ENCODE measurements at regions not wholly inside any gene's neighbourhood (a gene's known extent, or its start where the extent isn't known, plus 50 kb on each side); places are given as distances from the start of the nearest gene placed in this dataset.
"Not testable (repeated sequence)": the region's sequence is repeated elsewhere in the genome, so short reads cannot be mapped to it uniquely, and the experiment has no call there.

DNA sequence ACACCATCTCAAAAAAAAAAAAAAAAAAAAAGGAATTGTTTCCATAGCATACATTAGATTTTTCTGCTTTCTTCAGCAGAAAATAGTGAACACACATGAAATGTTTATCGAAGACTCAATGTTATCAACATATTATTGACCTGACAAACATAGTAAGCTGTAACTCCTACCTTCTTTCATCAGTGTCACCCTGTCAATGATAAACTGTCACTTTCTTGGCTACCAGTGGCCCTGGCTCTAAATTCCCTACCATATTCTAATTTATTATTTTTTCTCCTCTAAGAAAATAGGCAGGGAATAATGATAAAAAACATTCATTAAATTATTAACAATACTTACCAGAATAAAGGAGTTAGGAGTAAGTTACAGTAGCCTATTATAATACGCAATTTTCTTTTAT, 127.3 kb upstream of the KLHL1 start:
- DNase-seq, result no peak

GRCh38 chr13:70223911-70224310, 115.7 kb upstream of the KLHL1 start:
- no peak for DNase-seq

- no peak for DNase-seq
Measured at GRCh38 chr13:70222926-70223325, 114.7 kb upstream of the KLHL1 start.

- DNase-seq, result no peak
Measured at GRCh38 chr13:70218618-70219017, 110.4 kb upstream of the KLHL1 start.

DNA sequence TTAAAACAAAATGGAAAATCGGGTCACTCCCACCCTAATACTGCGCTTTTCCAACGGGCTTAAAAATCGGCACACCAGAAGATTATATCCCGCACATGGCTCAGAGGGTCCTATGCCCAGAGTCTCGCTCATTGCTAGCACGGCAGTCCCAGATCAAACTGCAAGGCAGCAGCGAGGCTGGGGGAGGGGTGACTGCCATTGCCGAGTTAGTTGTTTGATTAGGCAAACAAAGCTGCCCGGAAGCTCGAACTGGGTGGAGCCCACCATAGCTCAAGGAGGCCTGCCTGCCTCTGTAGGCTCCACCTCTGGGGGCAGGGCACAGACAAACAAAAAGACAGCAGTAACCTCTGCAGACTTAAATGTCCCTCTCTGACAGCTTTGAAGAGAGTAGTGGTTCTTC, 100.7 kb upstream of the KLHL1 start:
- not testable (repeated sequence) for DNase-seq

DNA sequence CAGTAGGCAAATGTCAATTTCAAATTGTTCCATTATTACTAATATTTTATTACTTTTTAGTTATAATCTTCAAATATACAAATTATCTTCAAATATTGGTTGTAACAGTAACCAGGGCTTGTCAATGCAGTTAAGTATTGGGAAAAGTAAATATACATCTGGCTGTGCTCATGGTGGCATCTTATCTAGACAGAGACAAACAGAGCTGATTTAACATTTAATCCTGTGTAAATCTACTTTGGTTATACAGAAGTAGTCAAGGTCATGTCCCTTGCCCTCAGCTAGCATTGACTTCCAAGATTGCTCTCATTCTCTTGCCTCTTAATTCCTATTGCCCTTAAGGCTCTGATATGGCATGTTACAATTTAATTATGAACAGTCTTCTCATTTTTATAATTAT, 98.4 kb upstream of the KLHL1 start:
- no peak for DNase-seq

DNA sequence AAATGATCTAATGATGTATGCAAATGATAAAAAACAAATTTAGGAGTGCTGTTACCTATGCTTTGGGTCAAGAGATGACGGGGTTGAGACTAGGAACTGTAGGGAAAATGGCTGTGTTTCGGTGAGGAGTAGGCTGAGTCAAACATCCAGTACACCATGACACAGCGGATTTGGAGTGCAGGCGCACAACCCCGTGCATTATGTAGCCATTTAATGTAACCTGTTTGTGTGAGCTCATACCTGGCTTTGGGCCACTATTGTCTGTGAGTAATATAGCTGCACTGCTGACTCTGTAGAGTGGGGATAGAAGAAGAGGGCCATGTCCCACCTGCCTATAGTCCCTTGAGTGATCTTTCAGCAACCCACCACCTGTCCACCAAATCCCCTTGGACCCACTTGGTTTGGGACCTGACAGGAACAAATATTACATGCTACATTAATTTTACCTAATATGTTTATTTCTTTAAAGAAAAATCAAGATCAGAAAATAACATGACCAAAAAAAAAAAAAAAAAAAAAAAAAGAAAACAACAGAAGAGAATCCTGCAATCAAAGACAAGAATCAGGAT, 95.5 kb upstream of the KLHL1 start:
- DNase-seq, result no peak

DNA sequence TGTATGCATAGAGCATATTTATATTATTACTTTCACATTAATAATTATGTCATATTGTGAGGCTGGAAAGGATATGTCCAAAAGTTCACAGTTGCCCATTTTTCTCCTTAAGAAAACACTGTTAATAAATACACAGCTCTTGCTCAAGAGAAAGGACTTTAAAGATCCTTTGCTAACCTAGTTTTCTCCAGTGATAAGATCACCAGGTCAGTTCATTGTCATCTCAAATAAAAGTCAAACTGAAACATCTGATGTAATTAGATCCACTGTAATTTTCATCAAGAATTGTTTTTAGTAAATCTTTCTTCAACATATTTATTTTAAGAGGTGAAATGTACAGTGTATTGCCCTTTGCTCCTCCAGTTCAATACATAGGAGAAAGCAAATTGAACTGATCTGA, 82.8 kb upstream of the KLHL1 start:
- DNase-seq, result no peak

GRCh38 chr13:70189981-70190380, 81.7 kb upstream of the KLHL1 start:
- no peak for DNase-seq

- no peak for DNase-seq
Measured at GRCh38 chr13:70188567-70188966, 80.3 kb upstream of the KLHL1 start.

DNA sequence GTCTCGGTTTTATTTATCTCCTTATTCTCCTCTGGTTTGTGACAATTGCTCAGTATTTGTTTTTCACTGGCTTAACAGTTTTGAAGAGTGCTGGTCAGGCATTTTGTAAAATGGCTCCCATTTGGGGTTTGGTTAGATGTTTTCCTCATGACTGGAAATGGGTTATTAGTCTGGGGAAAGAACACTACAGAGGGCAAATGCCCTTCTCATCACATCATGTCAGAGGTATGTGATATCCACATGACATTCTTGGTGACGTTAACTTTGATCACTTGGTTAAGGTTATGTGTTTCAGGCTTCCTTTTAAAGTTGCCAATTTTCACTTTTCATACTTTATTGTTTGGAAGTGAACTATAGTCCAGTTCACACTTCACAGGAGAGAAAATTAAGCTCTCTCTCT, 74.8 kb upstream of the KLHL1 start:
- DNase-seq, result no peak

All from NCI-H2029 (cell line).